Right lung (tissue), 2 donors: ENCODE measurements at regions not wholly inside any gene's neighbourhood (a gene's known extent, or its start where the extent isn't known, plus 50 kb on each side); places are given as distances from the start of the nearest gene placed in this dataset.
A peak's percentile ranks its signal among the peaks of the same experiment; 100 is the strongest.

Source experiments
- DNase-seq, 2 donors: peaks; one replicate each; pipeline ENCODE4 v3.0.0-alpha.2; 2013

DNA sequence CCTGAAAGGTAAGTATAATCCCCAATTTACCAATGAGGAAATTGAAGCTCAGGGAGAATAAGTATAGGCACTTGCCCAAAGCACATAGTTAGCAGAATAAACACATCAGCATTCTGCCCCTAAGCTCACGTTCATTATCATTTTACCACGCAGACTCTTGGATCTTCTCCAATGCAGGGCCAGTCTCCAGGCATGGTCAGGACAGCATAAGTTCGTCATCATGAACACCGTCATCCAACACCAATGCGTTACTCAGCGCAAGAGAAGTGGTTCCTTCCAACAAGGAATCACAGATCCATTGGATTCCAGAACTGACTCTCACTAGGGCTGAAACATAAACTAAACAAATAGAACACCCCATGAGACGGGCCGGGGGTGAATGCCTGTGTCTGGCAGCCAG, 86.5 kb upstream of the GPM6B start:
- DNase-seq = no peak

DNA sequence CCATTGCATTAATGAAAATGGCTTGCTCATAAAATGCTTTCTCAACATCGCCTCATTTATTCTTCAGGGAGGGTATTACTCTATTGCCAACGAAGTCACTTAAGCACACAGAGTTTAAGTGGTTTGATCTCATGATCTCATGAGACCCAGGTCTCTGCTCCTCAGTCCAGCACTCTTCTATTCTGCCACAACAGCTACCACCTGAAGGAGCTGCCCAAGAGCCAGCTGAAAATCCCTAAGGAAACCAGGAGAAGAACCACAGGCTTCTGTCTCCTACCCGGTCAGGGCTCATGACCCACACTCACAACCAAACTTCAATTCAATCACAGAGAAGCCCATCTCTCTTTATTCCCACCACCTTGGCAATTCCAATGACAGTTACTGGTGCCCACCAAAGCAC, 85.5 kb upstream of the GPM6B start:
- DNase-seq = no peak

DNA sequence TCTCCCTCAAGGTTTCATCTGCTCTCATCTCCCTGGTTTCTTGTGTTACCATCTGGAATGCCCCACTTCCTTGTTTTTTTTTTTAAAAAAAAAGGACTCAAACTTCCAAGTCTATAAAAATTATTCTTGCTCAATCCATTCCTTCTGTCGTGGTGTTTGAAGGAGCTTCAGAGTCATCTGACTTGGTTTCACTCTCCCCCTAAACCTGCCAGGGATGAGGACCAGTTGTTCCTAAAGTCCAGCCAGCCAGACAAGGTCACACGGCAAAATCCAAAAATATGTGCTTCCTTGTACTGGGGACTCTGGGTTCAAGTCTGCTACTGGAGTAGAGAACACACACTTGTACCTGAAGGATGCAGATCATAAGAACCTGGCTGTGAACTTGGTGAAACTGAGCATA, 84.5 kb upstream of the GPM6B start:
- no peak for DNase-seq

DNA sequence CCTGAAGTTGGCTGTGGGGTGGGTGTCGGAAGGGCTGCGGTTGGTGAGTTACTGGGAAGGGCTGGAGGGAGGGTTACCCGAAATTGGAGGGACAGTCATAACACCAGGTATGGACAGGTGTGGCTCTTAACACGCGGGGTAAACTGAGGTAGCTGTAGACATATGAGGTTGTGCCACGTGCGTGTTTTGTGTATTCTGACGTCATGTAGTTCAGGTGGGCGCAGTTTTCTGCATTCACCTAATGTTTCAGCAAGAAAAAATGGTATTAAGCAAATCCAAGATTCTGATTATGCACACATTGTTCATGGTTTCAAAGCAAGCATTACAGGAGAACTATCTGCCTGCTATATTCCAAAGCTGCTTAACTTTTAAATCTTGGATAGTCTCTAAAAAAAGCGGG, 83.5 kb upstream of the GPM6B start:
- DNase-seq = no peak

DNA sequence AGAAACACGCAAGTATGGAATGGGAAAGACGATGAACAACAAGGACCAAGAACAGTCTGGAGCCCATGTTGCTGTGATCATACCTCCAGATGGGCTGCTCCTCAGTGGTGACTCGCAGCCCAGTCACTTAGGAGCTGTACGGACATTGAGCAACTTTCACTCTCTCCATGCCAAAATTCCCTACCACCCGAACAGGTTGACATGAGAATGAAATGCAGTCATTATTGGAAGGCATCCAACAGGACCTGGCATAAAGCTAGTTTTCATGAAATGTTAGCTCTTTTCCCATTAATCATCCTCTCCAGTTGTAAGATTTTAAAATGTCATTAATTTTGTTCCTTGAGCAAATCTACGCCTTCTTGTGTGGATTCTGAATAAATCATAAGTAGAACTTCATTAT, 82.7 kb upstream of the GPM6B start:
- DNase-seq = no peak

DNA sequence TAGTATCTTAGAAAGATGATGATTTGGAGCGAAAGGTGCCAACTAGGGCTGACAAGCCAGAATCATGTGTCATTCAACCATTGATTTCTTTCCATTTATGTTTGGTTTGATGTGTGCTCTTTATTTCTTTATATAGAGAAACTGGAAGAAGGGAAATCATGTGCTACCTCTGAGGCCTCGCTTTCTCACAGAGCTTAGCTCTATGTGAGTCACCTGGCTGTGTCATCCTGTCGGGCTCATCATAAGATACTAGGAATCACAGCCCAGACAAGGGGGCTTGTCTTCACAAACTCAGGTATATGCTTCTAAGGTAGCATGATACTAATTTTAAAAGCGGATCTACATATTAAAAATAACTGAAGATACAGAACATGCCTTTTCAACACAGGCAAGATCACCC, 81.7 kb upstream of the GPM6B start:
- no peak for DNase-seq

DNA sequence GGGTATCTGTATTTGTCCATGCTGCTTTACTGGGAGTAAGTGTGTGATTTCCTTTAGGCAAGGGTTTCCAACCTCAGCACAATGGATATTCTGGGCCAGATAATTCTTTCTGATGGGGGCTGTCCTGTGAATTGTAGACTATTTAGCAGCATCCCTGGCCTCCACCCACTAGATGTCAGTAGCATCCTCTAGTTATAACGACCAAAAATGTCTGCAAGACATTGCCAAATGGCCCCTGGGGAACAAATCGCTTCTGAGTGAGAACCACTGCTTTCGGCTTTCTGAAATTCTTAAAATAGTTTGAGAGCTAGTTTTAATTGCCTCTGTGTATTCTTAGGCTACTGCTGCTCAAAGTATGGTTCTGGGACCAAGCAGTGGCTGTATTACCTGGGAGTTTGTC, 81.2 kb upstream of the GPM6B start:
- DNase-seq = no peak

DNA sequence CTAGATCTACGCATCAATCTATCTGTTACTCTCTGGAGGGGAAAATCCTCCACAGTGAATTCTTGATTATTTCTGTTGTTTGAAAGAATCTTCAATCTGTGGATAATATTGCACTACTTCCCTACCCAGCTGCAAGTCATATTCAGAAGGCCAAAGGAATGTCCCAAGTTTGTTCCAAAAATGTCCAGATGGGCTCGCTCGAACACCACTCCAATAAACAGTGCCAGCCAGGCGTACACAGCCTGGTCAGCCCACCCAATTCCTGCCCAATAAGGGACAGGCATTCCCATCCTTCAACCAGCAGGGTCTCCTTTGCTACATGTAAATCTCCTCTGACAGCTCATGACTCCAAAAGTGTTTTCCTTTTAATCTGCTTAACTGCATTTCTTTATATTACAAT, 80.7 kb upstream of the GPM6B start:
- DNase-seq = peak; percentile 41 to 52

DNA sequence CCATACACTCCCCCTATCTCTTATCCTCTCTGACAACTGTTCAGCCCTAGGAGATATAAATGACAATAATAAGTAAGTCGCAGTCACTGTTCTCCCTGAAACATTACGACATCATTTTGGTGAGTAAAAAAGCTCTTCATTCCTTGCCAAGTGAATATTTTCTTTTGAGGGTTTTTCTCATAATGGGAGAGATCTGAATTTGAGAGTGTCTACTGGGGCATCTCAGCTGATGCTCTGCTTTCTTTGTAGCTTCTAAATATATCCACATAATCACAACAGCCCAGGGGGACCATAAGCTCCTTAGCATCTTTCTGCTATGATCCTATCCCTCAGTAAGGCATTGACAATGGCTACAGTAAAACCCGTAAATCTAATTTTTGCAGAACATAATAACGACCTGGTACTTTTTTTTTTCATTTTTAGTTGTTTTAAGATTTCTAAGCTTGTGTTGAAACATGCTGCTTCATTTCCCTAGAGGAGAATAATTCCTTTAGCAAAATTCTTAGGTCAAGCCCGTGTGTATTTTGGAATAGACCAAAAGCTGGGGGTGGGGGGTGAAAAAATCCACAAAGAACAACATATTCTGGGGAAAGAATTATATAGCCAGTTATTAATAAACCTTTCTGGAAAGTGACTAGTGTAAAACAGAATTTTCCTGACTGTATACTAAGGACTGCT, 78.1 kb upstream of the GPM6B start:
- DNase-seq = no peak

DNA sequence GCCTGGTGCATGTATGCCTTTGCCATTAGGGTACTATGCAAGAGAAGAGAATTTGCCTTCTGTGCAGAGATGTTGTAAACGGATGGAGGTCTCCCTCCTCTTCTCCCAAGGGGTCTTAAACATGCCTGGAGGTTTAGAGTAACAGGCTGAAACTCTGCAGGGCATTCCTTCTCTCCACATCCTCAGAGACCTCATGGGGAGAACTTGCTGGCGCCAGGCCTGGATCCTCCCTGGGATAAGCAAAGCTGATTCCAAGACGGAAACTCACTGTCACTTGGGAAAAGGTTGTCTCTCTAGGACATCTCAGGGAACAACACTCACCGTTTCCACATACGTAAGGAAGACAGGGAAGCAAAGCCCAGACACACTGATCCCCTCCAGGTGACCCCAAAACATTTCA, 76.9 kb upstream of the GPM6B start:
- no peak for DNase-seq

DNA sequence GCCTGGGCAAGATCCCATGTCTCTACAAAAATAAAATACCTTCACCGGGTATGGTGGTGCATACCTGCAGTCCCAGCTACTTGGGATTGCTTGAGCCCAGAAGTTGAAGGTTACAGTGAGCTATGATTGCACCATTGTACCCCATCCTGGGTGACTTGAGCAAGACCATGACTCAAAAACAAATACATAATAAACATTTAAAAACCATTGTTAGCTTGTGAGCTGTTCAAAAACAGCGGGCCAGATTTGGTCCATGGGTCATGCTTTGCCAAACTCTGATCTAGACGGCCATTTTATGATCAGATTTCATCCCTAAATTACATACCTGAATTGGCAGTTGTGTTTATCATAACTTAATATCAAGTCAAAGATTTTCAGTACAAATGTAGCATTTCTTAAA, 76.0 kb upstream of the GPM6B start:
- no peak for DNase-seq

DNA sequence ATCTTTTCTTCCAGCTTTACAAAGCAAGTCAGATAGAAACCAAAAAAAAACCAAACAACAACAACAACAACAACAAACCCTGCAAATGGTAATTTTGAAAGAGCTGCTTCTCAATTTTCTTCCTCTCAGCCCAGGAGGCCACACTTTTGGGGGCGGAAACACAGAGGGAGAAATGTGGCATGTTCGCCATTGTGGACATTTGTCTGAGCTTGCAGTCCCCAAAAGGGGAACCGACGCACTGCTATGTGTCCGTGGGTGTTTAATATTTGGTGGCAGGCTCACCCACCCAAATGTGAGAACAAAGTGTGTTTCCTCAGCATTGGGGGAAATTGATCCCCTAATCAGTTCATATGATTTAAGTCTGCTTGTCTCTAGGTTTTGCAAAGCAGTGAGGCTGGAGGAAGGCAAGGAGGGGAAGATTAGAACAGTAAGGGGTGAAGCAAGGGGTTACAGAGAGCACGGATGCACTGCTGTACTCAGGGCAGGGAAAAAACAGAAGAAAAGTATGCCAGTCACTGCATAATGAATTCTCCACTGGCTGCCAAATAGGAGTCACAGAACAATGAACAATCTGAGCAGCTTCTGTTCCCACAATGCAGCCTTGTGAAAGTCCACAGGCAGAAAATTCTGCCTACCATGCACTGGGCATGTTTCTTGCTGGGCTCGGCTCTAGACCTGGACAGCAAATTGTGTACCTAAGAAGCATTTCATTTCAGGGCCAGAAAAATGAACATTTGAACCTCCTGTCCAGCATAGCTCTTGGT, 74.7 kb upstream of the GPM6B start:
- no peak for DNase-seq

DNA sequence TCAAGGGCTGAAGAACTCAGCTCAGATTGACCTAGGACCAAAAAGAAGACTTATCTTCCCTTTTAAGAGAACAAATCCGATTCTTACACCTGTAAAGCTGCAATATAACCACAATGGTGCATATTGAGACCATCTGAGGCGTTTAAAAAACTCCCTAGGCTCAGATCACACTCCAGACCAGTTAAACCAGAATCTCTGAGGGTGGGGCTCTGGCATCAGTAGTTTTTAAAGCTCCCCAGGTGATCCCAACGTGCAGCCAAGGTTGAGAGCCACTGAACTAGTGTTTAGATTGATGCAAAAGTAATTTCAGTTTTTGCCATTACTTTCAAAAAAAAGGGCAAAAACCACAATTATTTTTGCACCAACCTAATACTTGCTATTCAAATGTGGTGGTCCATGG, 73.9 kb upstream of the GPM6B start:
- no peak for DNase-seq

DNA sequence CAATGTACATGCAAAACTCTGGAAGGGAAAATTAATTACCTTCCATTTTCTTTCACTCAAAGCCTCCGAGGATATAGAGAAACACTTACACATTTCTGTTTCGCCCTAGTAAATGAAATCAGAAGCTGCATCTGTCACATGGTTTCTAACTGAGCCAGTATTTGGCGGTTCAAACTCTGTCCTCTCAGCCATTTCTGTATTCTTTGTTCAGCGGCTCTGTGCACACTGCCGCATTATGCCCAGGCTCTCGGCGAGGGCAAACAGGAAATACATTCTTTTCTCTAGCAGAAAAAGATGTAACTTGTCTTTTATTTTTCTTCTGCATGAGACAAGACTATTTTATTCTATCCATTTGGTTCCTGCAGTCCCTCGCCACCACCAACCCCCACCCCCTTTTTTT, 71.4 kb upstream of the GPM6B start:
- DNase-seq = no peak

DNA sequence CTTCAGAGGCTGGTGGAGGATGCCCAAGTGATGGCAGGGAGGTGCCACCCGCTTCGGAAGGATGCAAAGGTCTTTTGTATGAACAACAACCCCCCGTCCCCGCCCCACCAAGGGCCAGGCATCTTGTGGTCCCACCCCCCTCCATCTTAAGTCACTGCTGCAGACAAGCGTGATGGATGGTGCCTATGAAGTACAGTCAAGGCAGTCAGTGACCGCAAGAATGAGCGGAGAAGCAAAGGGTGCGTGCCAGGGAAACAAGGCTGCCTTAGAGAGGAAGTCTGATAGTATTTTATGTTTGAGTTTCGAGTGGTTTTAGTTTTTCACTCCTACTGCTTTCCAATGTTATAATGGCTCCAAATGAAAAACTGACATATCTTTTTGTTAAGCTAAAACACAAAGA, 68.7 kb upstream of the GPM6B start:
- DNase-seq = no peak

DNA sequence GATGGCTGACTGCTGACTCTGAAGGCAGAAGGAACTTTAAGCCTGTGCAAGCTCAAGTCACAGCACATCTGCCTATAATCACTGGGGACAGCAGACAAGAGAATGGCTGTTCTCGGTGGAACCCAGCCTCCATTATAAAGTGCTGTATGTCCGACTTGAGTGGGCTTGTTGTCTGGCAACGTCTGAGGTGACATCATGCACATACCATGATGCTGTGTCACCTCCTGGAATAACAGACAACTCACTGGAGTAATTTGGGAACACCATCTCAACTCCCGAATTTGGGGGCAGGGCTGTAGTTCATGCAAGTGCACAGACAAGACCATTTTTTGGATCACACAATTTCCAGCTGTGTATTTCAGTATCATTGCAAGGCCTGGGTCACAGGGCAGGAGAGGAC, 59.8 kb upstream of the GPM6B start:
- DNase-seq = no peak

DNA sequence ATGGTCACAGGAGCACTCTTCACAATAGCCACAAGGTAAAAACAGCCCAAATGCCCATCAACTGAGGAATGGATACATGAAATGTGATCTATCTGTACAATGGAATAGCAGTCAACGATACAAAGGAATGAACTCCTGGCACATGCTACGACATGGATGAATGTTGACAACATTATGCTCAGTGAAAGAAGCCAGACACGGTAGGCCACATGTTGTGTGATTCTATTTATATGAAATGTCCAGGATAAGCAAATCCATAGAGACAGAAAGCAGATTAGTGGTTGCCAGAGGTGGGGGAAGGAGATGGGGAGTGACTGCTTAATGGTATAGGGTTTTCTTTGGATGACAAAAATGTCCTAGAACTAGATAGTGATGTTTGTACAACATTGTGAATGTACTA, 58.7 kb upstream of the GPM6B start:
- no peak for DNase-seq

DNA sequence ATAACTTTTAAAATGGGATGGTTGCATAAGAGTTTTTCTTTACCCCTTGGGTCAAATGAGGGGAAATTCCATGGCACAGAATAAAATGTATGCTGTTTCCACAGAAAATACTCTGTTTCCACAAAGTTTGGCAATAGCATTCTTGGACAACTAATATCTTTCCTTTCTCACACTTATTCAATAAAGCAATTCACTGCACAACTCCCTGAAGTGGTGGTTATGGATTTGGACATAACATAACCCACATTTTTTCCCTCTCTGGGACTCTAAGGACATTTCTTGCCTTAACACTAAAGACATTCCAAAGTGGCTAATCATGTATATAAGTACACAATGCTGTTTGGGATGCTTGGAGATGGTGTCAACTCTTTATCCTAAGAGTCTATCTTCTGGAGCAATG, 51.7 kb upstream of the GPM6B start:
- DNase-seq = peak; percentile 38 to 45
